Suprapubic skin (tissue), 4 donors: ENCODE measurements at regions not wholly inside any gene's neighbourhood (a gene's known extent, or its start where the extent isn't known, plus 50 kb on each side); places are given as distances from the start of the nearest gene placed in this dataset.
A peak's percentile ranks its signal among the peaks of the same experiment; 100 is the strongest.
"Not testable (repeated sequence)": the region's sequence is repeated elsewhere in the genome, so short reads cannot be mapped to it uniquely, and the experiment has no call there.

ENCODE experiments used
- DNase-seq, 2 donors: peaks; one replicate each; pipeline ENCODE4 v3.0.0-alpha.2; 2019; ENCODE audit warnings: low spot score in 2 of 2
- H3K27ac ChIP-seq: fragments of 200-600 bp; sonication (generic); one replicate; pipeline ENCODE4 v1.5.1; 2019
- H3K27me3 ChIP-seq: fragments of 200-600 bp; sonication (generic); one replicate; pipeline ENCODE4 v1.5.1; 2019
- H3K36me3 ChIP-seq: fragments of 200-600 bp; sonication (generic); one replicate; pipeline ENCODE4 v1.5.1; 2019
- H3K4me1 ChIP-seq: fragments of 200-600 bp; sonication (generic); one replicate; pipeline ENCODE4 v1.5.1; 2019
- H3K4me3 ChIP-seq: fragments of 200-600 bp; sonication (generic); one replicate; pipeline ENCODE4 v1.5.1; 2019; ENCODE audit warnings: mild to moderate bottlenecking
- H3K9me3 ChIP-seq: fragments of 200-600 bp; sonication (generic); one replicate; pipeline ENCODE4 v1.5.1; 2019
- EP300 ChIP-seq: sonication (generic); formaldehyde crosslinking; IDR thresholded peaks from one replicate; pipeline ENCODE4 v1.6.1; 2017; ENCODE audit warnings: antibody characterized with exemption
- POLR2A ChIP-seq, 2 donors: fragments of 450-650 bp; IDR thresholded peaks; one replicate each; pipeline ENCODE4 v1.6.1; 2017; ENCODE audit warnings: antibody characterized with exemption in 2 of 2, mild to moderate bottlenecking in 2 of 2, moderate library complexity in 2 of 2
- POLR2AphosphoS5 ChIP-seq, 3 donors: sonication (generic); formaldehyde crosslinking; IDR thresholded peaks; one replicate each; pipeline ENCODE4 v1.6.1; 2017; ENCODE audit warnings: antibody characterized with exemption in 3 of 3
- WGBS: methylation state at CpG from one replicate; pipeline ENCODE4 v1.1.5; 2018; 5-methylcytosine and 5-hydroxymethylcytosine counted together
- TF ChIP-seq, protein P1 (sequence below), 2 donors: fragments of 200-600 bp in 1 of 2; fragments of 450-650 bp in 1 of 2; sonication (generic) in 1 of 2; IDR thresholded peaks; one replicate each; pipeline ENCODE4 v1.5.1; 2016 to 2019; ENCODE audit warnings: antibody characterized with exemption in 2 of 2, mild to moderate bottlenecking in 1 of 2, moderate library complexity in 1 of 2

DNA sequence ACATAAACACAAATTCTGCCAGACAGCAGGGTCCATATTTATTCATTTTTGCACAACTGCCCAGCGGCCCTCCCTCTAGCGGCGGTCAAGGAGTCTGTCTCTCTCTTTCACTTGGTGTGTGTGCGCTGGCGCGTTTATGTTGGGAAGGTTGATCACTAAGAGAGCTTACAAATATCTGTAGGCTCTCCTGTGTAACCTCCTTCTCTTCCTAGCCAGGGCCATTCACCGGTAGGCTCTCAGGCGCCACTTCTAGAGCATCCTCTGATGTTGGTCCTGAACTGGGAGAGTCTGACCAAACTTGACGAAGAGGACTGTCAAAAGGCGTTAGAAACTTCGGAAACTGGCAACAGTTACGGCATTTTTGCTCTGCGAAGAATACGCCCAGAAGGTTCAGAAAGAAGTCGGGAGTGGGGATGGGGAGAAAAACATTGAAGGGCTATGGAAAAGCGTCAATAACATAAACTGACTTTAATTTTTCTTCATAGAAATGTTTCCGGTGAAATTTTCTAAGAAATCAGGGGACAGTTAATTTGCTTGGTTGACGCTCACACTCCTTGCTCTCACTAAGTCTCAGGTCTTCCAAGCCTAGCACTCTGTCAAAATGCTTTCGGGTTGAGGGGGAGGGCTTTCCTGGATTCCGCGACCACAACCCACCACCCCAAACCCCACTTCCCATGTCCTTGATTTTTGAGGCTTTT, 731.1 kb downstream of the ZWINT start:
- TF ChIP-seq EP300 (no peak), POLR2A (IDR thresholded peaks at IDR 0.05) (no peak)
- TF ChIP-seq, protein P1, sequence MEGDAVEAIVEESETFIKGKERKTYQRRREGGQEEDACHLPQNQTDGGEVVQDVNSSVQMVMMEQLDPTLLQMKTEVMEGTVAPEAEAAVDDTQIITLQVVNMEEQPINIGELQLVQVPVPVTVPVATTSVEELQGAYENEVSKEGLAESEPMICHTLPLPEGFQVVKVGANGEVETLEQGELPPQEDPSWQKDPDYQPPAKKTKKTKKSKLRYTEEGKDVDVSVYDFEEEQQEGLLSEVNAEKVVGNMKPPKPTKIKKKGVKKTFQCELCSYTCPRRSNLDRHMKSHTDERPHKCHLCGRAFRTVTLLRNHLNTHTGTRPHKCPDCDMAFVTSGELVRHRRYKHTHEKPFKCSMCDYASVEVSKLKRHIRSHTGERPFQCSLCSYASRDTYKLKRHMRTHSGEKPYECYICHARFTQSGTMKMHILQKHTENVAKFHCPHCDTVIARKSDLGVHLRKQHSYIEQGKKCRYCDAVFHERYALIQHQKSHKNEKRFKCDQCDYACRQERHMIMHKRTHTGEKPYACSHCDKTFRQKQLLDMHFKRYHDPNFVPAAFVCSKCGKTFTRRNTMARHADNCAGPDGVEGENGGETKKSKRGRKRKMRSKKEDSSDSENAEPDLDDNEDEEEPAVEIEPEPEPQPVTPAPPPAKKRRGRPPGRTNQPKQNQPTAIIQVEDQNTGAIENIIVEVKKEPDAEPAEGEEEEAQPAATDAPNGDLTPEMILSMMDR (IDR thresholded peaks at IDR 0.05): peak in 1 of 2 donors; percentile 19
- H3K9me3 ChIP-seq: no peaks in the 10 kb centered on the region
- peak overlapping the region; percentile 49 for H3K4me3 ChIP-seq
- no peaks in the 10 kb centered on the region for H3K36me3 ChIP-seq
- peaks cover 48% of the 10 kb centered on the region for H3K27me3 ChIP-seq
- 8% methylated on average over 21 of the region's 21 CpGs for WGBS
- H3K27ac ChIP-seq: no peak overlapping the region
- H3K4me1 ChIP-seq: peaks cover 18% of the 10 kb centered on the region
- peak in 1 of 2 donors; percentile 59 for DNase-seq

DNA sequence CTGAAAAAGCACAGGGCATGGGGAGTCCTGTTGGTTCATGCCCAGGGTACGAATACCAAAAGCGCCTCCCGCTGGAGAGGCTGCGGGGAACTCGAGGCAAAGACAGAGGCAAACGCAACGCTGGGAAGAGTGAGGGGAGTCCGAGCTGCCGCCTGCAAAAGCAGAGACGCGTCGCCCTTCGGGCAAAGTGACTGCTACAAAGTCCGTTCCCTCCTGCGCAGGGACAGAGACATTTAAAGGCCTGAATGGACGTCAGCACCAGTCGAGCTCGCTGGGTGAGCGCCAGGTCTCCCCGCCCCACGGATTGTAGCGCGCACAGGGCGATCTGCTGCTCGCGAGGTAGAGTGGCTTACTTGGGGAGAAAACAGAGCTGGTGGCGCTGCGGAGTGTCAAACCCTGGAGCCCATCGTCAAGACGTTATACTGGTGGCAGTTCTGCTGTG, 732.8 kb downstream of the ZWINT start:
- H3K4me3 ChIP-seq: peak overlapping the region; percentile 31
- peaks cover 48% of the 10 kb centered on the region for H3K27me3 ChIP-seq
- H3K9me3 ChIP-seq: no peaks in the 10 kb centered on the region
- 1% methylated on average over 22 of the region's 30 CpGs for WGBS
- TF ChIP-seq POLR2A (IDR thresholded peaks at IDR 0.05): no peak
- TF ChIP-seq POLR2AphosphoS5 (IDR thresholded peaks at IDR 0.05): no peak
- TF ChIP-seq, protein P1 (IDR thresholded peaks at IDR 0.05): no peak
- TF ChIP-seq EP300: no peak
- H3K27ac ChIP-seq: no peak overlapping the region
- H3K4me1 ChIP-seq: peaks cover 18% of the 10 kb centered on the region
- H3K36me3 ChIP-seq: no peaks in the 10 kb centered on the region
- DNase-seq: peak; percentile 55 to 77

DNA sequence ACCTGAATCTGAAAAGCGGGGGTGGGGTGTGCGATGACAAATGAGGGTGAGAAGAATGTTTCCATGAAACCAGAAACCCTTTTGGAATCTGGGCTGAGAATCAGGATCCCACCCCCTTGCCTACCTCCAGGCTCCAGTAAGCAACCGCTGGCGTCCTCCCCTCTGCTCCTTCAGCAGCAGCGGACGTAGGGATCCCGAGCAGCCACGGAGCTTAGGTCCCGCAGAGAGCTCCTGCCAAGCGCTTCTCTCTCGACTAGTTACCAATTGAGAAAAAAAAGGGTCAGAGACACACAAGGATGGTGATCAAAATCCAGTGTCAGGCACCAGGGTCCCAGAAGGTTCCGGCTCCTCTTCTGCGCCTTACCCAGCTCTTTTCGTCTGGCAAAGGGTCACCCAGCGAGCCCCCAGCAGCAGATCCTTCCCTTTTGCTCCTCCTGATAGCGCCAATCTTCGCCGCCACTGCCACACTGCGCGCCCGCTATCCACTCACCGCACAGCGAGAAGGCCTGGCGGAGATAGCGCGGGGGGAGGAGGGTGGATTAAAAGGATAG, 733.5 kb downstream of the ZWINT start:
- Histone ChIP-seq H3K4me3 (peak overlapping the region; percentile 31), H3K9me3 (no peaks in the 10 kb centered on the region), H3K27ac (no peak overlapping the region), H3K27me3 (peaks cover 48% of the 10 kb centered on the region), H3K36me3 (no peaks in the 10 kb centered on the region), H3K4me1 (peaks cover 18% of the 10 kb centered on the region)
- TF ChIP-seq POLR2A (IDR thresholded peaks at IDR 0.05) (no peak), POLR2AphosphoS5 (IDR thresholded peaks at IDR 0.05) (no peak), EP300 (no peak)
- TF ChIP-seq, protein P1 (IDR thresholded peaks at IDR 0.05): no peak
- no peak for DNase-seq
- 7% methylated on average over 26 of the region's 26 CpGs for WGBS

DNA sequence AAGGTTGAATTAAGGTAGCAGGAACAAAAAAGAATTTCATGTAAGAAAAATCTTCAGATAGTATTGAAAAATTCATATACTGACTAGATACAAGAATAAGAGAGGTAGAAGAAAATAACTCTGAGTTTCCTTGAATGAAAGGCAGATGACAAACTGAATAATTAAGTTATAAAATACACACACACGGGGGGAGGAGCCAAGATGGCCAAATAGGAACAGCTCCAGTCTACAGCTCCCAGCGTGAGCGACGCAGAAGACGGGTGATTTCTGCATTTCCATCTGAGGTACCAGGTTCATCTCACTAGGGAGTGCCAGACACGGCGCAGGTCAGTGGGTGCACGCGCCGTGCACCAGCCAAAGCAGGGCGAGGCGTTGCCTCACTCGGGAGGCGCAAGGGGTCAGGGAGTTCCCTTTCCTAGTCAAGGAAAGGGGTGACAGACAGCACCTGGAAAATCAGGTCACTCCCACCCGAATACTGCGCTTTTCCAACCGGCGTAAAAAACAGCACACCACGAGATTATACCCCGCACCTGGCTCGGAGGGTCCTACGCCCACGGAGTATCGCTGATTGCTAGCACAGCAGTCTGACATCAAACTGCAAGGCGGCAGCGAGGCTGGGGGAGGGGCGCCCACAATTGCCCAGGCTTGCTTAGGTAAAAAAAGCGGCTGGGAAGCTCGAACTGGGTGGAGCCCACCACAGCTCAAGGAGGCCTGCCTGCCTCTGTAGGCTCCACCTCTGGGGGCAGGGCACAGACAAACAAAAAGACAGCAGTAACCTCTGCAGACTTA, 759.2 kb downstream of the ZWINT start:
- H3K36me3 ChIP-seq, H3K27me3 ChIP-seq, H3K9me3 ChIP-seq, DNase-seq, H3K4me1 ChIP-seq, H3K27ac ChIP-seq: not testable (repeated sequence)
- WGBS: 6% methylated on average over 10 of the region's 29 CpGs
- peak overlapping the region; percentile 22 for H3K4me3 ChIP-seq

DNA sequence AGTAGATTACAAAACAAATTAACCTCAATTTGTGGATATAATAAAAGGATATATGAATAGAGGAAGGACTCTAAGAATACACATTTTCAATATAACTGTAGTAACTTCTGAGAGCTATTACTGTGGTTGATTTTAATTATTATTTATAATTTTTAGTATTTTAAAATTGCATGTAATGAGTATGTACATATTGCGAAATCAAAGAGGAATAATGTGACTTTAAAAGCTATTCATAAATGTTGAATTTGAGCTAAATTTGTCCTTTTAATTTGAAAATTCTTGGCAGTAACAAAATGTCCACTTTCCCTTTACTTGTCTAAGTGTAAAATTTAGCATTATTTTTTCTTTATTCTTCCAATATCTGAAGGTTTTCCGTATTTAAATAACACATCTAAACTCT, 750.6 kb upstream of the PCDH15 start:
- DNase-seq: no peak
- H3K4me1 ChIP-seq: no peaks in the 10 kb centered on the region
- no peak overlapping the region for H3K27ac ChIP-seq
- no peak overlapping the region for H3K4me3 ChIP-seq
- TF ChIP-seq EP300: no peak
- no peak for TF ChIP-seq POLR2AphosphoS5 (IDR thresholded peaks at IDR 0.05)
- TF ChIP-seq, protein P1 (IDR thresholded peaks at IDR 0.05): no peak
- TF ChIP-seq POLR2A (IDR thresholded peaks at IDR 0.05): no peak
- 89% methylated on average over 2 of the region's 2 CpGs for WGBS
- H3K9me3 ChIP-seq: no peaks in the 10 kb centered on the region
- no peaks in the 10 kb centered on the region for H3K36me3 ChIP-seq
- H3K27me3 ChIP-seq: no peaks in the 10 kb centered on the region
